Naive B cell (primary cell): ENCODE measurements at regions not wholly inside any gene's neighbourhood (a gene's known extent, or its start where the extent isn't known, plus 50 kb on each side); places are given as distances from the start of the nearest gene placed in this dataset.

Experiments
- ATAC-seq, 2 donors: fragments of 150-1000 bp; cut with Tn5 transposase; 2 replicates each; pipeline ENCODE4 v1.10.0; 2021; ENCODE audit warnings: low read depth in 2 of 2, mild to moderate bottlenecking in 2 of 2, moderate library complexity in 2 of 2
- DNase-seq: peaks from one replicate; pipeline ENCODE4 v3.0.0; 2022
- H3K27ac Mint-ChIP-seq, 6 donors: one replicate each; pipeline ENCODE4 v1.8.0; 2020 to 2022; ENCODE audit warnings: mild to moderate bottlenecking in 6 of 6, mixed read lengths in 6 of 6, moderate library complexity in 5 of 6, inconsistent platforms in 2 of 6
- H3K27me3 Mint-ChIP-seq, 3 donors: one replicate each; pipeline ENCODE4 v1.8.0; 2021 to 2022; ENCODE audit warnings: mixed read lengths in 3 of 3, mild to moderate bottlenecking in 1 of 3
- H3K36me3 Mint-ChIP-seq, 2 donors: one replicate each; pipeline ENCODE4 v1.8.0; 2020 to 2022; ENCODE audit warnings: mixed read lengths in 2 of 2, inconsistent platforms in 1 of 2, mild to moderate bottlenecking in 1 of 2
- H3K4me1 Mint-ChIP-seq, 3 donors: one replicate each; pipeline ENCODE4 v1.8.0; 2020 to 2022; ENCODE audit warnings: mixed read lengths in 3 of 3, inconsistent platforms in 1 of 3, mild to moderate bottlenecking in 1 of 3, moderate library complexity in 1 of 3
- H3K4me3 Mint-ChIP-seq, 8 donors: one replicate each; pipeline ENCODE4 v1.8.0; 2020 to 2022; ENCODE audit warnings: mild to moderate bottlenecking in 8 of 8, mixed read lengths in 8 of 8, moderate library complexity in 8 of 8, inconsistent platforms in 2 of 8
- H3K9me3 Mint-ChIP-seq, 7 donors: one replicate each; pipeline ENCODE4 v1.8.0; 2020 to 2022; ENCODE audit warnings: mixed read lengths in 7 of 7, mild to moderate bottlenecking in 5 of 7, inconsistent platforms in 2 of 7, moderate library complexity in 1 of 7

GRCh38 chr16:63742150-63742549, 1379.7 kb downstream of the CDH11 start:
- H3K4me1 Mint-ChIP-seq = no peaks in the 10 kb centered on the region
- ATAC-seq (no peak), DNase-seq (no peak)
- H3K4me3 Mint-ChIP-seq = no peak overlapping the region
- no peaks in the 10 kb centered on the region for H3K36me3 Mint-ChIP-seq
- peaks cover 0 to 11% (median 4%) of the 10 kb centered on the region in 7 donors for H3K9me3 Mint-ChIP-seq
- H3K27ac Mint-ChIP-seq = no peak overlapping the region
- H3K27me3 Mint-ChIP-seq = peaks cover 0 to 3% (median 0%) of the 10 kb centered on the region in 3 donors

DNA sequence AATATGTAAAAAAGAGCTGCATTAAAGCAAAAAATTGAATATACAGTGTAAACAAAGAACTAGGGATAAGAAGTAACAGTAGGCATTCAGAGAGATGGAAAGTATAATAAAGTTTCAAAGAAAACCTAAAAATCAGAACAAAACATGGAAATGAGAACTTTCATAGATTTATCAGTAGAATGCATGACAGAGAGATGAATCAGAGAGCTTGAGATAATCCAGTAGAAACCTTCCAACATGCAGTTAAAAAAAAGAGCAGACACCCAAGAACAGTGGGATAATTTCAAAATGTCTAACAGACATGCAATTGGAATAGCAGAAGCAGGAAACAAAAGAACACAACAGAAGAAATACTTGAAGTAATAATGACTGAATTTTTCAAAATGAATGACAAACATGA, 1384.2 kb downstream of the CDH11 start:
- ATAC-seq = no peak
- Mint-ChIP-seq H3K9me3 (peaks cover 0 to 6% (median 2%) of the 10 kb centered on the region in 7 donors), H3K36me3 (no peaks in the 10 kb centered on the region), H3K4me3 (no peak overlapping the region), H3K27ac (no peak overlapping the region), H3K27me3 (peaks cover 0 to 3% (median 0%) of the 10 kb centered on the region in 3 donors), H3K4me1 (no peaks in the 10 kb centered on the region)
- DNase-seq = no peak

- H3K27ac Mint-ChIP-seq = no peak overlapping the region
- ATAC-seq (no peak), DNase-seq (no peak)
- H3K4me3 Mint-ChIP-seq = no peak overlapping the region
- H3K9me3 Mint-ChIP-seq = peaks cover 0 to 6% (median 2%) of the 10 kb centered on the region in 7 donors
- H3K4me1 Mint-ChIP-seq = no peaks in the 10 kb centered on the region
- no peaks in the 10 kb centered on the region for H3K36me3 Mint-ChIP-seq
- H3K27me3 Mint-ChIP-seq = peaks cover 0 to 3% (median 0%) of the 10 kb centered on the region in 3 donors
Observed at GRCh38 chr16:63735456-63735855, 1386.4 kb downstream of the CDH11 start.

- ATAC-seq (no peak), DNase-seq (no peak)
- Mint-ChIP-seq H3K4me3 (no peak overlapping the region), H3K36me3 (no peaks in the 10 kb centered on the region), H3K27ac (peak overlapping the region in 1 of 6 donors; percentile 7), H3K4me1 (no peaks in the 10 kb centered on the region), H3K27me3 (no peaks in the 10 kb centered on the region), H3K9me3 (peaks cover 0 to 4% (median 0%) of the 10 kb centered on the region in 7 donors)
Observed at GRCh38 chr16:63720848-63721247, 1401.0 kb downstream of the CDH11 start.

GRCh38 chr16:63719926-63720325, 1401.9 kb downstream of the CDH11 start:
- no peaks in the 10 kb centered on the region for H3K27me3 Mint-ChIP-seq

GRCh38 chr16:63717806-63718205, 1404.1 kb downstream of the CDH11 start:
- Mint-ChIP-seq H3K36me3 (no peaks in the 10 kb centered on the region), H3K4me3 (no peak overlapping the region), H3K9me3 (peaks cover 0 to 5% (median 0%) of the 10 kb centered on the region in 7 donors), H3K4me1 (no peaks in the 10 kb centered on the region), H3K27me3 (no peaks in the 10 kb centered on the region), H3K27ac (no peak overlapping the region)
- DNase-seq (no peak), ATAC-seq (no peak)

More at GRCh38 chr16:63719926-63720325, 1401.9 kb downstream of the CDH11 start:
- no peak overlapping the region for H3K27ac Mint-ChIP-seq
- no peaks in the 10 kb centered on the region for H3K4me1 Mint-ChIP-seq
- H3K4me3 Mint-ChIP-seq = no peak overlapping the region
- ATAC-seq = no peak
- peaks cover 0 to 8% (median 0%) of the 10 kb centered on the region in 7 donors for H3K9me3 Mint-ChIP-seq
- H3K36me3 Mint-ChIP-seq = no peaks in the 10 kb centered on the region
- DNase-seq = no peak

GRCh38 chr16:63714876-63715275, 1407.0 kb downstream of the CDH11 start:
- Mint-ChIP-seq H3K4me3 (no peak overlapping the region), H3K9me3 (peaks cover 0 to 5% (median 0%) of the 10 kb centered on the region in 7 donors), H3K27ac (no peak overlapping the region), H3K4me1 (no peaks in the 10 kb centered on the region), H3K27me3 (no peaks in the 10 kb centered on the region), H3K36me3 (no peaks in the 10 kb centered on the region)
- ATAC-seq = no peak
- no peak for DNase-seq

- H3K27ac Mint-ChIP-seq = no peak overlapping the region
Observed at GRCh38 chr16:63712725-63713124, 1409.1 kb downstream of the CDH11 start.

DNA sequence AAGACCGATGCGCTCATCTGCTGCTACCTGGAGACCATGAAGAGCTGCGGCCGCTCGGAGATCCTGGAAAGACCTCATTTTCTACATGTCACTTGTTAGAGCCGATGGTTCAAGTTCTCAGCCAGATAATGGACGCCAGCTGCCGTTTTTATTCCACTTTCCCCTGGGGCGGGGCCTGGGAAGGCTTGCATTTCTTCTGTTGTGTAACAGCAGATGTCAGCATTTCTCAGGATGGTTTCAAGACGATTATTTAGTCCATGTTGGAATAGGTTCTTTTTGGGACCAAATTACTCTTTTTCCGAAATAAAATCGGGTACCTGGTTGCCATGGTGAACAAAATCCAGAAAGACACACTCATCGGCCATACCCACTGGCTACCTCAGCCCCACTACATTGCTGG, 1418.3 kb downstream of the CDH11 start:
- H3K4me1 Mint-ChIP-seq = no peaks in the 10 kb centered on the region
- no peaks in the 10 kb centered on the region for H3K36me3 Mint-ChIP-seq
- no peaks in the 10 kb centered on the region for H3K27me3 Mint-ChIP-seq
- no peak for ATAC-seq
- H3K27ac Mint-ChIP-seq = no peak overlapping the region
- no peak for DNase-seq
- no peak overlapping the region for H3K4me3 Mint-ChIP-seq
- peaks cover 0 to 8% (median 2%) of the 10 kb centered on the region in 7 donors for H3K9me3 Mint-ChIP-seq

More at GRCh38 chr16:63712725-63713124, 1409.1 kb downstream of the CDH11 start:
- Mint-ChIP-seq H3K27me3 (no peaks in the 10 kb centered on the region), H3K36me3 (no peaks in the 10 kb centered on the region), H3K4me1 (no peaks in the 10 kb centered on the region), H3K4me3 (no peak overlapping the region), H3K9me3 (peaks cover 0 to 5% (median 0%) of the 10 kb centered on the region in 7 donors)
- no peak for ATAC-seq
- DNase-seq = no peak

- no peaks in the 10 kb centered on the region for H3K4me1 Mint-ChIP-seq
- H3K36me3 Mint-ChIP-seq = no peaks in the 10 kb centered on the region
Observed at GRCh38 chr16:63702981-63703590, 1418.8 kb downstream of the CDH11 start.

DNA sequence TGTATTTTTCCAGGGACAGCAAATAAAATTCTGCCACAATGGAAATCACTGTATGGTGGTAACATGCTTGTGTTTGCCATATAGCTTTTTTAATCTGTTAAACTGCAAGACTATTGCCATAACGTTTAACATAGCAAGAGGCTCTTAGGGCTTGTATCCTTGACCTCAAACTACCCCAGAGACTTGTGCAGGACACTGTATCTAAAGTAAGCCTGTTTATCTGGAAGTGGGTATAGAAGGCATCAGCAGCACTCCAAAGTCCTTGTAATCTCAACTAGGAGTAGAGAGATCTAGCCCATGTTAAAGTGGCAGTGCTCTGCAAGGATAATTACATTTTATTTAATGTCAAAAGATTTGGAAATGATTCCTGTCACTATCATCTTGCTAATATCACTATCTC, 1424.1 kb downstream of the CDH11 start:
- no peaks in the 10 kb centered on the region for H3K36me3 Mint-ChIP-seq
- no peaks in the 10 kb centered on the region for H3K27me3 Mint-ChIP-seq
- DNase-seq (no peak), ATAC-seq (no peak)
- H3K27ac Mint-ChIP-seq = no peak overlapping the region
- peaks cover 0 to 25% (median 5%) of the 10 kb centered on the region in 7 donors for H3K9me3 Mint-ChIP-seq
- no peaks in the 10 kb centered on the region for H3K4me1 Mint-ChIP-seq
- H3K4me3 Mint-ChIP-seq = no peak overlapping the region

More at GRCh38 chr16:63702981-63703590, 1418.8 kb downstream of the CDH11 start:
- H3K4me3 Mint-ChIP-seq = no peak overlapping the region
- H3K9me3 Mint-ChIP-seq = peaks cover 0 to 8% (median 2%) of the 10 kb centered on the region in 7 donors
- no peaks in the 10 kb centered on the region for H3K27me3 Mint-ChIP-seq
- DNase-seq (no peak), ATAC-seq (no peak)
- no peak overlapping the region for H3K27ac Mint-ChIP-seq

DNA sequence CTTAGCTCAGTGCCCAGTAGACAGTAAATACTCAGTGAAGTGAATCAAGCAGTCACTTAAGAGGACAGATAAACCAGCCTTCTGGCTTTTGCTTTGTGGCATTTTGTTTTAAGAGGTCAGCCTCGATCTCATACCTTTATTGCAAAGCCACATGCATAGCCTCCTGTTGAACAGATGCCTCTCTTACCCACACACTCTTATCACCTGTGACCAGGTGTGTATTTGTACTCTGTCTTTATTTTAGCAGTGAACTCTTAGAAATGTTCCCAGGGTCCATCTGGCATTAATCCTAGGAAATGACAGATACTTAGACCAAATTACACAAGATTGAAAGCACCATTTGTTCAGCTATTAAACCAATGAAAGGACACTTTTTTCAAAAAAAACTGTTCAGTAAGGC, 1426.5 kb downstream of the CDH11 start:
- H3K27ac Mint-ChIP-seq = no peak overlapping the region
- no peak for DNase-seq
- H3K9me3 Mint-ChIP-seq = peaks cover 0 to 28% (median 5%) of the 10 kb centered on the region in 7 donors
- no peaks in the 10 kb centered on the region for H3K27me3 Mint-ChIP-seq
- H3K4me1 Mint-ChIP-seq = no peaks in the 10 kb centered on the region
- no peaks in the 10 kb centered on the region for H3K36me3 Mint-ChIP-seq
- no peak overlapping the region for H3K4me3 Mint-ChIP-seq
- ATAC-seq = no peak

GRCh38 chr16:63690961-63691360, 1430.9 kb downstream of the CDH11 start:
- DNase-seq (no peak), ATAC-seq (no peak)
- Mint-ChIP-seq H3K9me3 (peaks cover 2 to 30% (median 5%) of the 10 kb centered on the region in 7 donors), H3K36me3 (no peaks in the 10 kb centered on the region), H3K4me3 (no peak overlapping the region), H3K4me1 (no peaks in the 10 kb centered on the region), H3K27ac (no peak overlapping the region), H3K27me3 (no peaks in the 10 kb centered on the region)

- H3K9me3 Mint-ChIP-seq = peaks cover 2 to 35% (median 6%) of the 10 kb centered on the region in 7 donors
- H3K36me3 Mint-ChIP-seq = no peaks in the 10 kb centered on the region
- H3K27ac Mint-ChIP-seq = no peak overlapping the region
- DNase-seq (no peak), ATAC-seq (no peak)
- H3K27me3 Mint-ChIP-seq = no peaks in the 10 kb centered on the region
- H3K4me3 Mint-ChIP-seq = no peak overlapping the region
- no peaks in the 10 kb centered on the region for H3K4me1 Mint-ChIP-seq
Observed at GRCh38 chr16:63690267-63690666, 1431.6 kb downstream of the CDH11 start.
